ENCODE measurements at regions not wholly inside any gene's neighbourhood (a gene's known extent, or its start where the extent isn't known, plus 50 kb on each side); places are given as distances from the start of the nearest gene placed in this dataset.

DNA sequence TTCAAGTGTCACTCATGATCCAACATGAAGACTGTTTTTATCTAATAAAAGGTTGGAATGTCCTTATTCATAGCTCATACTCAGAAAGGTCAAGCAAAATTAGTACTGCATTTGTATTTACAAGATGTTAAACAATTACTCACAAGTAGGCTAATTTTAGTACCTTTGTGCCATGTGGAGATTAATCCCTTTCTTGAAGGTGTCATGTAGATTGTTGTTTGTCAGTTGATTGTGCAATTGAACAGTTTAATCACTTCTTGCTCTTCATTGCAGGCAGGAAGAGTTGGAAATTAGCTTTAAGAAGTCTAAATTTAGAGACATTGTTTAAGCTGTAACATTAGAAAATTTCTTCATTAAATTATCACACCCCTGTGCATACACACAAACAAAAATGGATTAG lies 847.1 kb downstream of the KCNT2 start:
- TF ChIP-seq CTCF (IDR thresholded peaks at IDR 0.05) (no peak), EZH2phosphoT487 (IDR thresholded peaks at IDR 0.05) (no peak)

Data from neural progenitor cell (in vitro differentiated cells).